Left hindlimb (tissue), 1 donor: ENCODE measurements at regions not wholly inside any gene's neighbourhood (a gene's known extent, or its start where the extent isn't known, plus 50 kb on each side); places are given as distances from the start of the nearest gene placed in this dataset.
A peak's percentile ranks its signal among the peaks of the same experiment; 100 is the strongest.
"Not testable (repeated sequence)": the region's sequence is repeated elsewhere in the genome, so short reads cannot be mapped to it uniquely, and the experiment has no call there.

Experiments
- DNase-seq: peaks from one replicate; pipeline ENCODE4 v3.0.0-alpha.2; 2018

DNA sequence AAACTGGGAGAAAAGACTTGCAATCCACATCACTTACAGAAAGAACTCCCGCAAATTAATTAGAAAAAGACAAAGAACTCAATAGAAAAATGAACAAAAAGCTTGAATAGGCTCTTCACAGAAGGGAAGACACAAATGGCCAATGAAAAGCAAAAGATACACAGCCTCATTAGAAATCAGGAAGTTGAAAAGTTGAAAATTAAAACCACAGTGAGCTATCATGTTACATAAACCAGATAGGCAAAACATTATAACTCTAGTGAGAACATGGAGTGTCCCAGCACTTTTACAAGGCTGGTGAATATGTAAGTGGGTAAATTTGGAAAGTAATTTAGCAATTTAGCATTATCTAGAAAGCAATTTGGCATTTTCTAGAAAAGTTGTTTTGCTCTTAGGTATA, 158.4 kb upstream of the RASSF8 start:
- no peak for DNase-seq

DNA sequence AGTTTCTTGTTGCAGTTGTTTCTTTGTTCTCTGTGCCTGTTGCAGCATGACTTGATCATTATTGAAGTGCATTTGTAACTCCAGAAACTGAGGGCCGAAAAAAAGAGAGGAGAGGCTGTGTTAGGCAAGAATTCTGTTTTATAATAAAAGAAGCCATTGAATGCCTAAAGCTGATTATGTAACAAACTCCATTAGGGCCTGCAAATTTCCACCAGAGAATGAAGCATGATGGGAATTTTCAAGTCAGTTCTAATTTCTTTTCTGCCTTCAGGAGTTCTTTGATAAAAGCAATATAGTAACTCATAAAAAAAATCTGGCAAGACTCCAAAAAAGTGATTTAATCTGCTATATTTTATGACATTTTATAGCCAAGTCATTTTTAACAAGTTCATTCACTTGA, 156.7 kb upstream of the RASSF8 start:
- no peak for DNase-seq

- no peak for DNase-seq
These were observed 156.3 kb upstream of the RASSF8 start for GRCh38 chr12:25802143-25802542.

- not testable (repeated sequence) for DNase-seq
These were observed 155.3 kb upstream of the RASSF8 start for GRCh38 chr12:25803029-25803664.

DNA sequence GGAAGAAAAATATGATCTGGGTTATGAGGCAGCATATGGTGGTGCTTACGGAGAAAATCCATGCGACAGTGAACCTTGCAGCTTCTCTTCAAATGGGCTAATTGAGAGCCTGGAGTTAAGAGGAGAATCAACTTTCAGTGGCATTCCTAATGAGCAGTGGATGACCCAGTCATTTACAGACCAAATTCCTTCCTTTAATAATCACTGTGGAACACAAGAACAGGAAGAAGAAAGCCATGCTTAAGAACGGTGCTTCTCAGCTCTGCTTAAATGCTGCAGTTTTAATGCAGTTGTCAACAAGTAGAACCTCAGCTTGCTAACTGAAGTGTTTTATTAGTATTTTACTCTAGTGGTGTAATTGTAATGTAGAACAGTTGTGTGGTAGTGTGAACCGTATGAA, 154.2 kb upstream of the RASSF8 start:
- not testable (repeated sequence) for DNase-seq

DNA sequence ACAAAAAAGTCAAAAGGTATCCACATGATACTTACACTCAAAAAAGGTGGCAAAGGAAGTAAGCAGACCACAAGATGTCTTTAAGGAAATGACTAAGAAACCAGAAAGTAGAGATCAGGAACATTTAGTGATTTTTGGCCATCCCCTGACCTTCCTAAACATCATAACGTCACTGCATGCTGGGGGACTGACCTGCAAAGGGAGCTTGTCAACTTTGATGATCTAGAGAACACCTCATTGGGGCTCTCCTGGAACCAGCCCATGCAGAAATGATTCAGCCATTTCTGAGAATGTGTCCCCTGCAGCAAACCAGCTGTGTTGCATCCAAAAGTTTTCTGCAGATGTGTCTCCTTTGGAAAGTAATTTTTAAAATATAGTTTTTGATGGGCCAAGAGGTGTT, 152.2 kb upstream of the RASSF8 start:
- DNase-seq: no peak

DNA sequence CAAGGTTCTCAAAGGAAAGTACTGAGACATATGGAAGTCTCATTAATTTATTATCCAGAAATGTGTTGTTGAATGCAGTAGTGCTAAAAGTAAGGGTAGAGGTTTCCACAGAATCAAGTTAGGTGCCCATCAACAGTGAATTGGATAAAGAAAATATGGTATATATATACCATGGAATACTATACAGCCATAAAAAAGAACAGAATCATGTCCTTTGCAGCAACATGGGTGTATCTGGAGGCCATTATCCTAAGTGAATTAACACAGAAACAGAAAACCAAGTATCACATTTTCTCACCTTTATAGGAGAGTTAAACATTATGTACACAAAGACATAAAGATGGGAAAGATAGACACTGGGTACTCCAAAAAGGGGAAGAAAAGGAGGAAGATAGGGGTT, 149.9 kb upstream of the RASSF8 start:
- no peak for DNase-seq

GRCh38 chr12:25810683-25811082, 147.8 kb upstream of the RASSF8 start:
- no peak for DNase-seq

DNA sequence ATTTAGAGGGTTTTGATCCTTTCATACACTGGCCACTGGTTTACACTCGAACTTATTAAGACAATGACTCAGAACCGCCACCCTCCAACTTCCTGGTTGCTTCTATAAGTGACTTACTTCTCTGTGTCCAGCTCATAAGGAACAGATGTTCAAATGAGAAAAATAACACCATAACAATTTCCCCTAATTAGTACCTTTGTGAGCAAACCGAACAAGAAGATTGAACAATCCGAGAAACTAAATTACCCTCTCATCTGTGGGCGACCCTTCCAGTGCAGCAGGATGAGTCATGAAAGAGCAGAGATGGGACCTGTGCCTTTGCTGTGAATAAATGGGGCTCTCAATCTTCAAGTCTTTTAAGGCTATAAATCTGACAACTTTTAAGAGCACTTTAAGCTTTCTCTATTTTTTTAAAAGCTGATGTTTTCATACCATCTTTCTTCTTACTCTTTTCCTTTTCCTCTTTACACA, 146.8 kb upstream of the RASSF8 start:
- no peak for DNase-seq

DNA sequence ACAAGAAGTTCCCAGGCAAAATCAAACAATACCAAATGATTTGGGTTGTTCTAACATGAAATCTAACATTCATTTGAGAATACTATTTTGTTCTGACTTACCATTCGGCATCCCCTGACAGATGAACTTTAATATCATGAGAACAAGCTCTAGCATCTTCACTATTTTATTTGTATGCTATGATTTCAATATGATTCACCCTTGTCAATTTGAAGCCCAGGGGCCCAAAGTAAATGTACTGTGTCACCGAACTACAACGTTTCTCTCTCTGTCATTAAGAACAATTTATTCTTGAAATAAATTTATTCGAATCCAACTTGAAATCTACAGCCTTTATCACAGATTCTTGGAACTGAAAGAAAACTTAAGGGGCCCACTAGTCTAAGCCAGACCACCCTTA, 146.2 kb upstream of the RASSF8 start:
- no peak for DNase-seq

DNA sequence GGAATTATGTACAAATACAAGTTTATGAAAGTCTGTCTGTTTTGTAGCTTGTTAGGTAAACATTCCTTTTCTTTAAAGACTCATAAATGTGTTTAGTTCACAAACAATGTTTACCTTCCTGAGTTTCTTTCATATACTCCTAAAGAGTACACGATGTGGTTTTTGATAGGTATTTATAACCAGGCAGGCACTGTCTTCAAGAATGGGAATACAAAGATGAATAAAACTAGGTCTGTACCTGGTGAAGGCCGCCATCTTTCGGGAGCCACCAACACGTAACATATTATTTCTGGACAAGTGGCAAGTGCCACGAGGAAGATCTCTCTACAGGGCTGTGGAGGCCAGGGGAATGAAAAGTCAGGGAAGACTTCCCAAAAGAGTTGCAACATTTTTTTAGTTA, 144.6 kb upstream of the RASSF8 start:
- DNase-seq: no peak

DNA sequence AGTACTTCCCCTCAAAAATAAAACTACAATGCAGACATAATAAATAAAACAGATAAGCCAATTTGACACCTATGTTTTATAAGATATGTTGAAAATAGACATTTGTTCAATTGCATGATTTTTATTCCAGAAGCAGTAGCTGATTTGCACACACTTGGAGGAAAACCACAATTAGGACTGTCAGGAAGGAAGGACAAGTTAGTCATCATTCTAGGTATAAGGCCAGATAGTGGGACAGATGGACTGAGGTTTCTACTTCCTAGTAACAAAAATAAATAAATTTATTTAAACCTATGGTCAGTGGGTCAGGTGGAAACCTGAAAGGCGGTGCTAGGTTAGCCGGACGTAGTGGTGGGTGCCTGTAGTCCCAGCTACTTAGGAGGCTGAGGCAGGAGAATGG, 141.8 kb upstream of the RASSF8 start:
- no peak for DNase-seq

- DNase-seq: no peak
These were observed 141.3 kb upstream of the RASSF8 start for GRCh38 chr12:25817166-25817565.

GRCh38 chr12:25818596-25819390, 139.7 kb upstream of the RASSF8 start:
- no peak for DNase-seq

GRCh38 chr12:25819691-25820090, 138.8 kb upstream of the RASSF8 start:
- no peak for DNase-seq

DNA sequence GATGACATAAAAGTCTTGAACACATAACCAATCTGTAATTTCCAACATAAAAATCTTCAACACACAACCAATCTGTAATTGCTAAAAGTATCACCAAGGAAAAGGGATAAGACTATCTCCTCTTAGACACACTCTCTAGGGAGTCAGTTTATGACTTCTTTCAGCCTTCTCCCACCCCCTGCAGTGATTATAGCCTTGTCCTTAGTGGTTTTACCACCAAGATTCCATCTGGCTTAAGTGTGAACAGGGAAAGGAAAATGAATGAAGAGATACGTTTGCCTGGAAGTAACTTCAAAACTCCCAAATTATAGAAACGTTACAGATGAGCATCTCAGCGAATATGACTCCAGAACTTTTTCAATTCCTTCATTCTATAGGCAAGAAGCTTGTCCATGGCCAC, 136.2 kb upstream of the RASSF8 start:
- DNase-seq: no peak

DNA sequence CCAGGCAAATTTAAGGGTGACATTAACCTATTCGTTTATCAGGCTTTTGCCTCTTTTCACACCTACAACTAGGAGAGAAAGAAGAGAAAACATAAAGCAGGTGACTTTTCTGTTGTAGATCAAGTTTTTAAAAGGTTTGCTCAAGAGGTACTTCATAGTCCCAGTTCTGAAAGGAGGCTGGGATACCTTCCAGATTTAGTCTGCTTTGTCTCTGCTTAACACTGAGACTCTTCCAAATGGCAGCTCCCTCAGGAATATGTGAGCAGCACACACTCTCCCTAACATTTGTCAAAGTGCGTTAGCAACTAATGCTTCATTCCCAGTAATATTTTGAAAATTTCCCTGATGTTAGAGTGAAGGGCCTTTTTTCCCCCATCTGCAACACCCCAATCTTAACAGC, 133.7 kb upstream of the RASSF8 start:
- no peak for DNase-seq

DNA sequence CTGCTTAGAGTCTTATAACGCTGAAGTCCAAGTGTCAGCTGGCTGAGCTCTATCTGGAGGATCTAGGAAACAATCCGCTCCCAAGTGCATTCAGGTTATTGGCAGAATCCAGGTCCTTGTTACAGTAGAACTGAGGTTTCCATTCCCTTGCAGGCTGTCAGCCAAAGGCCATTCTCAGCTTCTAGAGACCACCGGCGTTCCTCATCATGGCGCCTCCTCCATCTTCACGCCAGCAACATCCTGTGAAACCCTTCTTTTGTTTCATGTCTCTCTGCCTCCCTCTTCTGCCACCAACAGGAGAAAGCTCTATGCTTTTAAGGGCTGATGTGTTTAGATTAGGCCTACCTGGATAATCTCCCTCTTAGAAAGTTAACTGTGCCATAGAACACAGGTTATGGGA, 133.0 kb upstream of the RASSF8 start:
- peak; percentile 84 for DNase-seq

DNA sequence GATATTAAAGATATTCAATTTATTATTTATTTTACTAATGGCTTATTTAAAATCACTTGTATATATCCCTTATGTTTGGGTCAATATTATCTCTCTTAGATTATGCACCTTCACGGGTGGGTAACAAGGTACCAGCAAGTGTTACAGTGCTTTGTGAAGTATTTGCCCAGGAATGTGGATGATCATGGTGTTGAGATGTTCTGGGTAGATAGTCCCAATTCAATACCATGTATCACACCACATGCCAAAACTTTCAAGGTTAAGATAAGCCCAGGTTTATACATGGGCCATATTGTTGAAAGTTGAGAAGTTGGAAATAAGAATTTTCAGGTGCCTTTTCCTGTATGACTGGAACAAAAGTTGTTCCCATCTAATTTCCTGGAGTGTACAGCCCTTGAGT, 131.3 kb upstream of the RASSF8 start:
- no peak for DNase-seq

DNA sequence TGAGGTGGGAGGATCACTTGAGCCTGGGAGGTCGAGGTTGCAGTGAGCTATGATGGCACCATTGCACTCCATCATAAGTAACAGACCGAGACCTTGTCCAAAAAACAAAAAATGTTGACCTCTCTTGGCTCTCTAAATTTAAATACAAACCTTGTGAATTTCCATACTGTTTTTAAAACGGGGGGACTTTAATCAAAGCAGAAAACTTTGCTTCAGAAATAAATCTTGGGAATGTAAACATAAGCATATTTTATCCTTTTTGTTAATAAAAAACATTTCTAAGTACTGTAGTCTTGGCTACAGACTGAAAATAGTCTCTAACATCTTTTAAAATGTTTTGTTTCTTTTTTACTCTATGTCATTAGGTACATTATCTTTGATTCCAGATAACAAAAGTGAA, 130.7 kb upstream of the RASSF8 start:
- no peak for DNase-seq

DNA sequence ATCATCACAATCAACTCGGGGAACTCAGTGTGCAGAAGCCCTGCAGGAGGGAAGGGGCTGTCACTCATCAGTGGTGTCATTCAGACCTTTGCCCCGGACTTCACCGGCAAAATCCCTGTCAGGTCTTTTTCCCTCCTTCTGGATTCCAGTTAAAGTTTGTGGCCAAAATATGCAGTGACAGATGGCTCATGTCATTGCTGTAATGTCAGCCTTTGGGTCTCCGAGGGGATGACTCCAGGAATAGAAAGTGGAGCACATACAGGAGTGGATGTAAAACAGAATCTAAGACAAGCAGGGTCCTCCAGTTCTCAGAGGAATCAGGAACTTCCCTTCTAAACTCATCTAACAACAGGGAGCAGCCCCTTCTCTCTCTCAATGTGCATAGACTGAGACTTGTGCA, 130.3 kb upstream of the RASSF8 start:
- DNase-seq: no peak

- DNase-seq: no peak
These were observed 129.3 kb upstream of the RASSF8 start for GRCh38 chr12:25829192-25829591.

DNA sequence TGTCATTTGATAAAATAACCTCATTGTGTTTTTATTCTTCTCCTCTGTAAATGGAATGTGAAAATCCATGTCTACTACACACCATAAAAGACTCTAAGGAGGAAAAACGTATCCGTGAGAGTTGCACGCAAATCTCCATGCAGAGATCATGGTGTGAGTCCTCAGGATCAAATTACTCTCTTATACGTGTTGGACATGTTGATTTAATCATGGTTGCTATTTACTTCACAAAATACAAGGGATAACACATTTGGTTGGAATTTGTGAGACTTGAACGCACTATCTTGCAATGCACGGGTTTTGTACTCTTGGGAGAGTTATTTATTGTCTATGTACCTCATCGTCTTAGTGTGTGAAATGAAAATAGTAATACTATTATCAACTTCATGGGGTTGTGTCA, 128.0 kb upstream of the RASSF8 start:
- no peak for DNase-seq

DNA sequence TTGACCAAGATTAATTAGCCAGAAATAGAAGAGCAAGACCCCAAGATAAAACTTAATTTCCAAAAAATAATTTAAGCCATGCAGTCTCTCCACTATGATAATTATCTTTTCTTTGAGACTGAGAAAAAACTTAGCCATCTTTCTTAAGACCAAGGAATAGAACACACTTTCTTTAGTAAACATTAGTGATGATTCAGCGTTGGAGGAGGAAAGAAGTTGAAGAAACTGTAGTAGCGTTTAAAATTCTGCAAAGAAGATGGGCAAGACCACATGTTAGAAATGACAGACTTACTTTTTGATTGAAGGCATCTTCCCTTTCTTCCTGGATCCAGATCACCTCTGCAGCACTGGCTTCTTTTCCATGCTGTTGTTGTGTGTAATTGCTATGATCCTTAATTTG, 124.8 kb upstream of the RASSF8 start:
- no peak for DNase-seq

DNA sequence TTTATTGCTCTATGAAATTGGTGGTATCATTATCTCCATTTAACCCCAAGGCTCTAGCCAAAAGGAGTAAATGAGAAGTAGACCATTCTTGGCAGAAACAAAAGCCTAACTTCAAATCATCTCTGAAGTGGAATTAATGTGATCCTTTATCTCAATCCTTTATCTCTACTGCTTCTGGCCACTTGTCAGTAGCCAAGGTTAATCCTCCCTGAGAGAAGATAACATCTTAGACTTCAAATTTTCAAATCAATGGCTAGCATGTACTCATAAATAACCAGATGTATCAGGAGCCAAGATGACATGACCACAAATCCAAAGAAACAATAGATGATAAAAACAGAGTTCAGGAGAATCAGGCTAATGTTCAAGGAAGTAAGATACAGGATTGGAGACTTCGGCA, 123.1 kb upstream of the RASSF8 start:
- DNase-seq: no peak
